Kidney glomerular epithelial cell (primary cell): ENCODE measurements at regions not wholly inside any gene's neighbourhood (a gene's known extent, or its start where the extent isn't known, plus 50 kb on each side); places are given as distances from the start of the nearest gene placed in this dataset.
A peak's percentile ranks its signal among the peaks of the same experiment; 100 is the strongest.

ENCODE experiments used
- DNase-seq: peaks from one replicate; lab custom pipeline; 2025; lab: John Stamatoyannopoulos, UW

GRCh38 chr16:54475019-54475601 is 188.5 kb upstream of the IRX3 start:
- no peak for DNase-seq

GRCh38 chr16:54473226-54473993 is 186.8 kb upstream of the IRX3 start:
- DNase-seq: no peak

DNA sequence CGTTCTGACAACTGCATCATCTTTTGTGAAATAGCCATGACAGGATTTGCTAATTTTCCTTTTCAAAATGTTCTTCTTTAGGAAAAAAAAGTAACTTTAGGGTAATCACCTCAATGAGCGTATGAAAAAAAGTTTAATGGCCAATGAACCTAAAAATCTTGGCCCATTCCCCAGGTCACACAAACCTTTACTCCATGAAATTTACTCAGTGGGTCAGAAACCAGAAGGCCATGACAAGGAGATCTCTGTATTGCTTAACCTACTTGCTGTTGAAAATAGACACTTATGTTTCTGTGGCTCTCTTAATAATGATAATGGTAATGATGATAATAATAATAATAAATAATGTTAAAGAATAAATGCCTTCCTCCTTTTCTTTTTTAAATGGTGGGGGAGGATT is 180.8 kb upstream of the IRX3 start:
- DNase-seq: no peak

DNA sequence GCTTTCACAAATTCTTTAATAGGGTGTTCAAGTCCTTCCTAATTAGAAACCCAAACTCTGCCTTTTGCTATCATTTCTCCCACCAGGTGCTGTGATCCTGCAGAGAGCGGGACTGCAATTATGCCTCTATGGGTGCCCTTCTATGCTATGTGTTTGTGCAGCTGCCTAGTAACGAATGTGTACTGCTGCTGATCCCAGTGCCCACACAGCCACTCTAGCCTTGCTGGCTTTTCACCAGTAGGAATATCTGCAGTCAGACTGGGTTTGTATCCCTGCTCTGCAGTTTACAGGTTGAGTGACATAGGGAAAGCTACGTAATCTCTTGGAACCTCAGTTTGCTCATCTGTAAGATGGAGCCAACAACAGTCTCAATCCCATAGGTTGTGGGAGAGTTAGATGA is 179.6 kb upstream of the IRX3 start:
- no peak for DNase-seq

DNA sequence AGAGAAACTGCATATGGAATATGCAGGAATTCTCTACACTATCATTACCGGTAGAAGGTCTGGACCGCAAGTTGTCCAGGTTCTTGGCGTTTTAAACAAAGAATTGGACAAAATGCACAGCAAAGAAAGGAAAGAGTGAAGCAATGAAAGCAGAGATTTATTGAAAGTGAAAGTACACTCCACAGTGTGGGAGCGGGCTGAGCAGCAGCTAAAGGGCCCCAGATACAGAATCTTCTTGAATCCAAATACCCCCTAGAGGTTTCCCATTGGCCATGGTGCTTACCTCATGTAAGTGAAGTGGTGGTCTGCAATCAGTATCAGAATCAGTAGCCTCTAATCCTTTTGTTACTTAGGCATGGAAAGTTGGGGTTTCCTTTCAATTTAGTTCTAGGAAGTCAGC is 178.5 kb upstream of the IRX3 start:
- no peak for DNase-seq

DNA sequence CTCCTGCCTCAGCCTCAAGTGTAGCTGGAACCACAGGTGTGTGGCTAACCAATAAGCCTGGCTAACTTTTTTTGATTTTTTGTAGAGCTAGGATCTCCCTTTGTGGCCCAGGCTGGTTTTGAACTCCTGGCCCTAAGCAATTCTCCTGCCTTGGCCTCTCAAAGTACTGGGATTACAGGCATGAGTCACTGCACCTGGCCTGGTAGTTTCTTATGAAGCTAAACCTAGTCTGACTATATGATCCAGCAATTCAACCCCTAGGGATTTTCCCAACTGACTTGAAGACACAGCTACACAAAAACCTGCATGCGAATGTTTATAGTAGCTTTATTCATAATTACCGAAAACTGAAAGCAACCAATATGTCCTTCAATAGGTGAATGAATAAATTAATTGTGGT is 176.2 kb upstream of the IRX3 start:
- no peak for DNase-seq

DNA sequence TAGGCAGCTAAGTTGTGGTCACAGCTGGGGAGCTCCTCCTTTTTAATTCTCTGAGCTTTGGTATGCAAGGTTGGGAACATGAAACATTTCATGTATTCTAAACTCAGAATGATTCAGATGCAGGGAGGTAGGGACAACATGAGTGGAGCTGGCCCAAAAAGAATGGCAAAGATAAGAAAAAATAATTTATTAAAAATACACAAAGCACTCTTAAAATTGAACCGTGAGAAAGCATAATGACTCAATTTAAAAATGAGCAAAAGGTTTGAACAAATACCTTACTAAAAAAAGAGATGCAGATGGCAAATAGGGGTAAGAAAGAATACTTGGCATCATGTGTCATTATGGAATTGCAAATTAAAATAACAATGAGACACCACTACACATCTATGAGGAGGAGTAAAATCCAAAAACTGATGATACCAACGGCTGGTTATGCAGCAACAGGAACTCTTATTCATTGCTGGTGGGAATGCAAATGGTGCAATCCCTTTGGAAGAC is 175.6 kb upstream of the IRX3 start:
- DNase-seq: peak; percentile 48

- no peak for DNase-seq
These were observed 173.8 kb upstream of the IRX3 start for GRCh38 chr16:54460263-54460860.

- no peak for DNase-seq
These were observed 173.1 kb upstream of the IRX3 start for GRCh38 chr16:54459509-54460262.

DNA sequence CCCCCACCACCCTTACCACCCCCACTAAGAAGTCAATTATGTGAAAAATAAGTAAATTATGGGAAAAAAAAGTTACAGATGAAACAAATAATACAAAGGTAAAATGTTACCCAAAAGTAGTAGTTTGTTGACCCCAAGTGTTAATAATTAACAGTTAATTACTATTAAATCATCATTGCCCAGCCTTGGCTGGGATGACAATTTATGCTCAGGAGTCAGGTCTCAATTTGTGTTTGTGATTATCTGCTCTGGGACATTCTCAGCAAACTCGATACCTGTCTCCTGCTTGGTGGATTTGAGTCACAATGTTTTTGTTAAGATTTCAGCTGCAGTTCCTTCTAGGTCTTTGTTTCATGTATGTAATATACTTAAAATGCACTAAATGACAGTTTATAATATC is 172.3 kb upstream of the IRX3 start:
- no peak for DNase-seq

GRCh38 chr16:54456291-54456690 is 169.7 kb upstream of the IRX3 start:
- DNase-seq: no peak

- no peak for DNase-seq
These were observed 168.6 kb upstream of the IRX3 start for GRCh38 chr16:54455030-54455725.

- no peak for DNase-seq
These were observed 168.0 kb upstream of the IRX3 start for GRCh38 chr16:54454616-54455015.

- DNase-seq: no peak
These were observed 167.3 kb upstream of the IRX3 start for GRCh38 chr16:54453871-54454270.

DNA sequence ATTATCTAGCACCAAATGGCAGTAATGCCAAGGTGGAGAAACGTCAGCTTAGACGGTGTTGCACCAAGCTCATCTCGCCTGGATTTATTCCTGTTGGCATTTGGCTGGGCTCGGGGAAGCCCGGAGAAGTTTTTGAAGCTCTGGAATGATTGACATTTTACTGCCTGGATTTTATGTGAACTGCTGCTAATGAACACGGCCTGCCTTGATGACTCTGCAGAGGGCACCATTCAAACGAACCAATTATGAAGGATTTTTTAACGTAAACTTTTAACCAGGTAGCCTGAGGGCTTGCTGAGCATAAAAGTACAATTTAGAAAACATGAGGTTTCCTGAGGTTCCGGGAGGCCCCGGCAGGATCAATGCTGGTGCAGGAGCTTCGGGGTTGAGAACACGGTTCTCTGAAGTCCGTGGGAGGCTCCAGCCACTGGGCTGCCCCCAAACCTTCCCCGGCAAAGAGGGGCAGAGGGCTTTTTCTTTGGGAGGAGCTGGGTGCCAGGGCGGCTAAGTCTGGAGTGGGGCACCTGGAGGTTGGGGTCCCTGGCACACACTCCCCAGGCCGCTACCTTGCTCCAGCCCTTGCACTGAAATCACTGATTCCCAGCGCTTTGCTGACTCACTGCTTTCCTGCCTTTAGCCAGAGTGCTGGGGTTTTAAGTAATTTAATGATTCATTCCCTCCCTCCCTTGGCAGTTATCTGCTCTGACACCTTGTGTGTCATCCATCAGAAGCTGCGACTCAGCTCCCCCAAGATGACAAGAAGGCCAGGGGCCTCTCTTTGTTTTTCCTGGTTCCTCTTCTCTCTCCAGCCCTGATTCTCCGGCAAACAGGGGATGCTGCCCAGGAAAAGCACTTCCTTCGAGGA is 161.2 kb upstream of the IRX3 start:
- DNase-seq: peak; percentile 93

DNA sequence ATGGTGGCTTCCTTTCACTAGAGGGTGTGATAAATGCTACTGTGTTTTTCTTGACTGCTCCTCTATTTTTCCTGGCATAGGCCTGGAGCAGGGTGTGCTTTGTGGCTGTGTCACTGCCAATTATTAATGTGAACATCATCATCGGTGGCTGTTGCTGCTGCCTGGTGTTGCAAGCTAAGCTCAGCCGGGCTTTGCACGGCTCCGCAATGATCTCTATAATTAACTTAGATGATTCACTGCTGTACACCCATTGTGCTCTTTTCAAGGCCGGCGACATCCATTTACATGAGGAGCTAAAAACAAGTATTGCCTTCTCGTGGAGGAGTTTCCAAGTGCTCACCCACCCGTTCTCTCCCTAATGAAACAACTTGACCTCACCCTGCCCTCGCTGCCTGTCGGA is 160.1 kb upstream of the IRX3 start:
- peak; percentile 95 for DNase-seq

DNA sequence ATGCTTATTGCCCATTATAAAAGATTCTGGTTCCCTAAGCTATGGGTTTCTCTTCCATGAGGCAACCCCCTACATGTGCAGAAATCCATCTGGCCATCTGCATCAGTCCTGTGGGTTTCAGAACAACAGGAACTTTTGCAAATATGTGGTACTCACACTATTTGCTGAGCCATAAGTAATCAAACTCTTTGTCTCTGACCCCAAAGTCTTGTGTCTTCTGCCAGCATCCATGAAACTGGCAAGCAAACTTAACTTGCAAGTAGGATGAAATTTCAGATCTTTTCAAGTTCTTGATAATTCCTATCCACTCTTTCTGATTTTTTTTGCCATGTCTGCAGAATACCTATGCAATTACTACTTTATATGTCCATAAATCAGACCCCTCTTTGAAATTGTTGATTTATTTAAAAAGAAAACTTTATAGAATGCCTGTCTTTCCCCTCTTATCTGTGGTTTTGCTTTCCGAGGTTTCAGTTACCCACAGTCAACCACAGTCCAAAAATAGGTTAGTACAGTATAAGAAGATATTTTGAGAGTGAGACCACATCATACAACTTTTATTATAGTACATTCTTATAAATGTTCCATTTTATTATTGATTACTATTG is 158.4 kb upstream of the IRX3 start:
- no peak for DNase-seq

GRCh38 chr16:54443839-54444238 is 157.3 kb upstream of the IRX3 start:
- no peak for DNase-seq

DNA sequence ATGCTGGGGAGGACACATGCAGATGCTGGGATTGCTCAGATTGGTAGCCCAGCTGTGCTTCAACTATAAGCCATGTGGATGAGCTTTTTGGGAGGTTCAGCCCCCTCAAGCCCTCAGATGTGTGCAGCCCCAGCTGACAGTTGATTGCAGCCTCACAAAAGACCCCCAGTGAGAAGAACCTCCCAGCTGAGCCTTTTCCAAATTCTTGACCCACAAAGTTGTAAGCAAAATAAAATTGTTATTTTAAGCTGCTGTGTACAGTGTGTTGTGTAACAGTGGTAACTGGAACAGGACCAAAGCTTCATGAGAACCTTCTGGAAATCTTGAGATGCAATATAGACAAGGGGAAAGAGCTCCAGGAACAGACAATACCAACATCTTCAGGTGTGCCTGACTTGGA is 156.8 kb upstream of the IRX3 start:
- no peak for DNase-seq

GRCh38 chr16:54442864-54443263 is 156.3 kb upstream of the IRX3 start:
- no peak for DNase-seq

DNA sequence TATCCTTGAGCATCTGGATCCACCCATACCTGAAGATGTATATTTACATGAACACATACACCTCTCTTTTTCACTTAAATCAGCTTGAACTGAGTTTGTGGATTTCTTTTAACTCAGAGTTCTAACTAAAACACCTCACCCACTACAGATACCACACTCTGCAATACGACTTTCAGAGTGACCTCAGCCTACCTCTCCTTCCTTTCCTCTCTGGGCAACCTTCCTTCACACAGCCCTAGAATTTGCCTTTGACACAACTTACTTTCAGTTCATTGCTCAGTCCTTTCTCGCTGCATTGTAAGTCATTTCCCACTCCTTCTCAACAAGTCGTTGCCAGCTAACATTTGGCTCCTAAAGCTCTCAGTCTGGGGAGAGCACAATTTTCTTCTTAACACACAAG is 151.9 kb upstream of the IRX3 start:
- DNase-seq: no peak
